Prostate gland (tissue), 2 donors: ENCODE measurements at regions not wholly inside any gene's neighbourhood (a gene's known extent, or its start where the extent isn't known, plus 50 kb on each side); places are given as distances from the start of the nearest gene placed in this dataset.

Experiments used
- DNase-seq: peaks from one replicate; pipeline ENCODE4 v3.0.0-alpha.2; 2019; ENCODE audit warnings: low spot score
- H3K27ac ChIP-seq, 2 donors: fragments of 200-600 bp; sonication (generic); 2 replicates each; pipeline ENCODE4 v1.5.1; 2017 to 2019
- H3K27me3 ChIP-seq: fragments of 200-600 bp; sonication (generic); replicated peaks from 2 replicates; pipeline ENCODE4 v1.5.1; 2019; ENCODE audit not compliant: insufficient read depth
- H3K36me3 ChIP-seq, 2 donors: fragments of 200-600 bp; sonication (generic); 1 replicate in 1 of 2; 2 replicates in 1 of 2; pipeline versions ENCODE4 v1.5.1 to v1.8.1; 2017 to 2019
- H3K4me1 ChIP-seq: fragments of 200-600 bp; sonication (generic); replicated peaks from 2 replicates; pipeline ENCODE4 v1.5.1; 2019
- H3K4me3 ChIP-seq, 2 donors: fragments of 200-600 bp; sonication (generic); 2 replicates each; pipeline ENCODE4 v1.5.1; 2017 to 2019
- H3K9me3 ChIP-seq: fragments of 200-600 bp; sonication (generic); 2 replicates; pipeline ENCODE4 v1.5.1; 2017
- POLR2A ChIP-seq: fragments of 450-650 bp; IDR thresholded peaks from one replicate; pipeline ENCODE4 v1.6.1; 2016; ENCODE audit warnings: antibody characterized with exemption, mild to moderate bottlenecking
- POLR2AphosphoS5 ChIP-seq: sonication (generic); formaldehyde crosslinking; IDR thresholded peaks from one replicate; pipeline ENCODE4 v1.6.1; 2017; ENCODE audit warnings: antibody characterized with exemption
- WGBS: methylation state at CpG from one replicate; pipeline ENCODE4 v1.1.5; 2018; 5-methylcytosine and 5-hydroxymethylcytosine counted together
- intact Hi-C: fragments of 100-400 bp; cut with DNase I; formaldehyde crosslinking; loops from one replicate; pipeline ENCODE4 v1.14.2; 2022
- TF ChIP-seq, protein P1 (sequence below), 4 experiments: fragments of 200-600 bp in 2 of 4; fragments of 450-650 bp in 2 of 4; sonication (generic) in 2 of 4; IDR thresholded peaks; 1 replicate in 3 of 4; 2 replicates in 1 of 4; pipeline ENCODE4 v1.5.1; 2016 to 2019; ENCODE audit warnings: antibody characterized with exemption in 4 of 4, mild to moderate bottlenecking in 2 of 4, moderate library complexity in 2 of 4

DNA sequence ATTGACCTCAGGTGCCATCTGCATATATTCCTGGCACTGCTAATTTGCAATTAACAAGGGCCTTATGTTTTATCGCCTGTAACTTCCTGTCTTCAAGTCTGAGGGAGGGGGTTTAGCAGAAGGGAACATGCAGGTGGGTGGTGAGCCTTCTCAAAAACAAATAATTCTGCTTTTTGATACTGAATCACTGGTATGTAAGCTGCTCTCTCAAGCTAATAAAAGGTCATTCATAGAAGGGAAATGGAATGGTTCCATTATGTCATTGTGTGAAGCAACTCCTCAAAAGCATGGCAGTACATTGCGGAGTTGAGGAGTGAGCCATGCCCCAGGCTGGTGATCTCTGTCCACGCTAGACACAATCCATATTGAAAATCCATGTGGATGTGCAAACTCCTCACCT is 414.8 kb upstream of the ID2 start:
- H3K4me3 ChIP-seq, result no peak overlapping the region
- no peaks in the 10 kb centered on the region for H3K36me3 ChIP-seq
- H3K4me1 ChIP-seq, result no peaks in the 10 kb centered on the region
- H3K27me3 ChIP-seq, result no peaks in the 10 kb centered on the region
- no peak for TF ChIP-seq POLR2AphosphoS5
- no peak for TF ChIP-seq POLR2A
- TF ChIP-seq, protein P1, sequence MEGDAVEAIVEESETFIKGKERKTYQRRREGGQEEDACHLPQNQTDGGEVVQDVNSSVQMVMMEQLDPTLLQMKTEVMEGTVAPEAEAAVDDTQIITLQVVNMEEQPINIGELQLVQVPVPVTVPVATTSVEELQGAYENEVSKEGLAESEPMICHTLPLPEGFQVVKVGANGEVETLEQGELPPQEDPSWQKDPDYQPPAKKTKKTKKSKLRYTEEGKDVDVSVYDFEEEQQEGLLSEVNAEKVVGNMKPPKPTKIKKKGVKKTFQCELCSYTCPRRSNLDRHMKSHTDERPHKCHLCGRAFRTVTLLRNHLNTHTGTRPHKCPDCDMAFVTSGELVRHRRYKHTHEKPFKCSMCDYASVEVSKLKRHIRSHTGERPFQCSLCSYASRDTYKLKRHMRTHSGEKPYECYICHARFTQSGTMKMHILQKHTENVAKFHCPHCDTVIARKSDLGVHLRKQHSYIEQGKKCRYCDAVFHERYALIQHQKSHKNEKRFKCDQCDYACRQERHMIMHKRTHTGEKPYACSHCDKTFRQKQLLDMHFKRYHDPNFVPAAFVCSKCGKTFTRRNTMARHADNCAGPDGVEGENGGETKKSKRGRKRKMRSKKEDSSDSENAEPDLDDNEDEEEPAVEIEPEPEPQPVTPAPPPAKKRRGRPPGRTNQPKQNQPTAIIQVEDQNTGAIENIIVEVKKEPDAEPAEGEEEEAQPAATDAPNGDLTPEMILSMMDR (IDR thresholded peaks at IDR 0.05), result no peak
- H3K9me3 ChIP-seq, result no peaks in the 10 kb centered on the region
- 83% methylated on average over 3 of the region's 3 CpGs for WGBS
- intact Hi-C loops, result no loop called here
- H3K27ac ChIP-seq, result no peak overlapping the region
- DNase-seq, result no peak

DNA sequence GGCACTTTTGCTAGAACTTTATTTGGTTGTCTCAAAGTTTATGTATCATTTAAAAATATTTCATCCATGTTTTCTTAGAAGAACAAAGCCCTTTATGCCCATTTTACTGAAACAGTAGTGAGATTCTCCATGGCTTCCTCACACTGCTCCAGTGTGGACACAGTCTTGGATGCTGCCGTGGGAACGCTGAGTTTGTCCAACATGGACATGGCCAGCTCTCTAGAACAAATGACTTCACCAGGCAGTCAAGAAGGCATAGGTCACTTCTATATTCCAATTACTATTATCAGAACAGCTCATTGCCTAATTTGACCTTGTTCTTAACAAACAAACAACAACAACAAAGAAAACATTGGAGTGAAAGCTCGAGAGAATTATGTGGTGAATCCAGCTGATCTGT is 414.1 kb upstream of the ID2 start:
- intact Hi-C loops, result no loop called here
- no peaks in the 10 kb centered on the region for H3K9me3 ChIP-seq
- WGBS, result 94% methylated on average over 3 of the region's 3 CpGs
- H3K27me3 ChIP-seq, result no peaks in the 10 kb centered on the region
- H3K27ac ChIP-seq, result no peak overlapping the region
- H3K4me1 ChIP-seq, result no peaks in the 10 kb centered on the region
- H3K36me3 ChIP-seq, result no peaks in the 10 kb centered on the region
- H3K4me3 ChIP-seq, result no peak overlapping the region
- TF ChIP-seq POLR2A (no peak), POLR2AphosphoS5 (no peak)
- TF ChIP-seq, protein P1 (IDR thresholded peaks at IDR 0.05), result no peak
- no peak for DNase-seq

DNA sequence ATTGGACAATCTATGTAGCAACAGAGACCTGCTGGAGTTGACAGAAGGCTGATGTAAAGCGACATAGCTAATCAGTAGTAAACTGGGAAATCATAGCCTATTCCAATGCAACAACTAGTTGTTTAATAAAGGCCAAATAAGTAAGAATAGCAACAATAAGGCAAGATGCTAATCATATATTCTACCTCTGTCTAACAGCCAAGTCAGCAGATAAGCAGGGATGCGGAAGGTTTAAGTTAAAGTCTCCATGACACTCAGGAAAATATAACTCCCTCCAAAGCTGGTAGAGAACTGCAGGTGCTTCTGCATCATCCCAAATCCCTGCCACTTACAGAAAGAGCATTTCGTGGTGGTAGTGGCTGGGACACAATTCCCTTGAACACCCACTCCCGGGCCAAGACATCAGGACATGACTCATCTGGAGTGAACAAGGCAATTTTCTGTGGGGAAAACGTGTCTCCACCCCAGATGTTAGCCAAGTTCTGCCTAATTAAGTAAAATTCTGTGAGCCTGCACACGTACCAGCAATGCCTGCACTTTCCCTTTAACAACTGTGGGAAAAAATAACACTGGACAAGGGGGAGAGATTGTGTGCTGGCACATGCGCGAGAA is 413.6 kb upstream of the ID2 start:
- WGBS, result 77% methylated on average over 8 of the region's 8 CpGs
- H3K36me3 ChIP-seq, result no peaks in the 10 kb centered on the region
- no peak overlapping the region for H3K27ac ChIP-seq
- no peaks in the 10 kb centered on the region for H3K27me3 ChIP-seq
- H3K4me3 ChIP-seq, result no peak overlapping the region
- intact Hi-C loops, result no loop called here
- DNase-seq, result no peak
- TF ChIP-seq POLR2A, result no peak
- TF ChIP-seq POLR2AphosphoS5, result no peak
- TF ChIP-seq, protein P1 (IDR thresholded peaks at IDR 0.05), result no peak
- H3K9me3 ChIP-seq, result no peaks in the 10 kb centered on the region
- no peaks in the 10 kb centered on the region for H3K4me1 ChIP-seq

DNA sequence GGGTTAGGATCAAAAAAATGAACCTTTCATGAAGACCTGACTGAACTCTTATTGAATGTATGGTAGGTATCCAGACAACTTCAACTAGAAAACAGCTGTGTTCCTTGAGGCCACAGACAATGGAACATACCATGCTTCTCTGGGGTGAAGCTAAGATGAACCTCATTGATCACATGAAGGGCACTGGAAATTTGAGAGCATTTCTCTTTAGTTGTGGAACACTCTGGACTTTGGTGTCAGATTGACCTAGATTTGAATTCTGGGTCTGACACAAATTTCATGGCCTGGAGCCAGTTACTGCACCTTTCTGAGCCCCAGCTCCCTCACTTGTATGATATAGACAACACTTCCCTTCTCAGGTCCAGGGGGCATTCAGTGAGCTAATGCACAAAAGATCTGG is 411.2 kb upstream of the ID2 start:
- no peak for DNase-seq
- Histone ChIP-seq H3K27me3 (no peaks in the 10 kb centered on the region), H3K4me1 (no peaks in the 10 kb centered on the region), H3K4me3 (no peak overlapping the region), H3K27ac (no peak overlapping the region), H3K9me3 (no peaks in the 10 kb centered on the region), H3K36me3 (no peaks in the 10 kb centered on the region)
- TF ChIP-seq POLR2A, result no peak
- TF ChIP-seq, protein P1 (IDR thresholded peaks at IDR 0.05), result no peak
- TF ChIP-seq POLR2AphosphoS5, result no peak
- intact Hi-C loops, result no loop called here

DNA sequence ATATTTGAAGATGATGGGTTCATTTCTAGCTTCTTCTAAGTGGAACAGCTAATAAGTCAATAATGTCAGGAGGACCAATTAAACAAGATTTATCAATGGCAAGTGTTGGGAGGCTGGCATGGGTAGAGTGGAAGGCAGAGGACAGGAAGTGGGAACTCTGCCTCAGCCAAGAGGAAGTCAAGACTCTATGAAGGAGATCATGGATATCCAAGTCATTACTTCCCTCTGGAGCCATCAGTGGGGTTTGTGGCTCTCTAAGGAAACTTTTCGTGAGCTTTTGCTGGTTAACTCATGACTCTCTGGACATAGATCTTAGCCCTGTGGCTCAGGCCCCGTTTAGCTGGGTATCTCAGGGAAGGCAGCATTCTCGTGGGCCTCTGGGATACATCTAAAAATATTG is 410.4 kb upstream of the ID2 start:
- Histone ChIP-seq H3K9me3 (no peaks in the 10 kb centered on the region), H3K4me3 (no peak overlapping the region), H3K36me3 (no peaks in the 10 kb centered on the region), H3K4me1 (no peaks in the 10 kb centered on the region), H3K27ac (no peak overlapping the region), H3K27me3 (no peaks in the 10 kb centered on the region)
- no peak for TF ChIP-seq POLR2A
- TF ChIP-seq, protein P1 (IDR thresholded peaks at IDR 0.05), result no peak
- no peak for TF ChIP-seq POLR2AphosphoS5
- 92% methylated on average over 3 of the region's 3 CpGs for WGBS
- intact Hi-C loops, result no loop called here
- no peak for DNase-seq
